HUES48 (cell line): ENCODE measurements at regions not wholly inside any gene's neighbourhood (a gene's known extent, or its start where the extent isn't known, plus 50 kb on each side); places are given as distances from the start of the nearest gene placed in this dataset.

Source experiments
- H3K27ac ChIP-seq: one replicate; pipeline ENCODE4 v1.7.0; 2013; ENCODE audit warnings: low read depth, low read length, inconsistent platforms
- H3K27me3 ChIP-seq: 2 replicates; pipeline ENCODE4 v1.6.1; 2013; ENCODE audit warnings: mild to moderate bottlenecking, low read length; ENCODE audit not compliant: control insufficient read depth, insufficient read depth
- H3K36me3 ChIP-seq: 2 replicates; pipeline ENCODE4 v1.6.1; 2013; ENCODE audit warnings: low read length; ENCODE audit not compliant: control insufficient read depth, insufficient read depth
- H3K4me1 ChIP-seq: 2 replicates; pipeline ENCODE4 v1.6.1; 2013; ENCODE audit warnings: mild to moderate bottlenecking, low read length; ENCODE audit not compliant: control insufficient read depth, insufficient read depth
- H3K4me3 ChIP-seq: 2 replicates; pipeline ENCODE4 v1.5.1; 2013; ENCODE audit warnings: mild to moderate bottlenecking, low read depth, low read length
- H3K9ac ChIP-seq: 2 replicates; pipeline ENCODE4 v1.6.1; 2013; ENCODE audit warnings: mild to moderate bottlenecking, low read depth, low read length, moderate library complexity
- H3K9me3 ChIP-seq: 2 replicates; pipeline ENCODE4 v1.6.1; 2013; ENCODE audit warnings: low read length; ENCODE audit not compliant: control insufficient read depth, insufficient read depth

DNA sequence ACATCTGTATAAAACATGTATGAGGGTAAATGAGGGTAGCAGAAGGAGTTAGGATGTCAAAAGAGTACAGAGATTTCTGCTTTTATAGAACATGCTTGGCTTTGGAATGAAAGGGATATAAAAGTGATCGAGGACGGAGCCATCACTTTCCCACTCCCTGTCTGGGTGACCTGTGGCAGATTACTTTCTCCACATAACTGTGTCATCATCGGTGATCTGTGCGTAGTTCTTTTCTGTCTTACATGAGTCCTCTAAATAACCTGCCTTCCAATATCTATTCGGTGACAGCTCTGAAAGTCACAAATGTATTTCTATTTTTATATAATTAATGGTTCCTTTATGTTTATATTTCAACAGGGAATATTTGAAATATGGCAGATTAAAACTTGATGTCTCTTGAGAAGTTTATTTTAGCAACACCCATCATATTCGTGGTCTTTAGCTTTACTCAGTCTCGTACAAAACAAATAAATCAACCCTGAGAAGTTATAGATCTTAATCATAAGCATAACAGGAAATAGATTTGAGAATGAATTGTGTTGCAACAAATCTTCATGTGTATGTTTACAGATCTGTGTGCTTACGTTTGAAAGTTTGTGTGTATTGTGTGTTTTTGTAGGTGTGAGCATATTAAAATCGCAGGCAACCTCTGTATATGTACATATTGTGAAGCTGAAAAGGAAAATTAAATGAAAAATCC is 1094.3 kb downstream of the EFNB2 start:
- Histone ChIP-seq H3K9me3 (no peaks in the 10 kb centered on the region), H3K4me3 (no peak overlapping the region), H3K9ac (no peak overlapping the region), H3K36me3 (no peaks in the 10 kb centered on the region), H3K27me3 (no peaks in the 10 kb centered on the region), H3K27ac (no peak overlapping the region), H3K4me1 (peaks cover 7% of the 10 kb centered on the region; the same call in 1 of the 2 replicates)

DNA sequence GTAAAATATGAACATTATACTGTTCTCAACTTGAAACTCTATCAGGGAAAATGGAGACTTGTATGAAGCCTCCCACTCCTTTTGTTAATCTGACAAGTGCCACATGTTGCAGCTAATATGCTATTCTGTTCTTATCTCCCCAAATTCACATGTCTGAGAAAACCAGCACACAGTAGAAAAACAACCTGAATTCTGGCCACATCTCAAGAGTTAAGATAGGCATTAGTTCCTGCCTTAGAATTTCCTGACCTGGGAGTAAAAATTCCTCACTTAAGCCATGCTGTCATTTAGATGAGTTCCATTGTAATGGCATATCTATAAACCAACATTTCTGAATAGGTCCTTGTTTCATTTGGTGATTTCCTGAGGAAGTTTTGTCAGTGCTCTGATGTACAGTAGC is 1098.5 kb downstream of the EFNB2 start:
- Histone ChIP-seq H3K9ac (no peak overlapping the region), H3K9me3 (no peaks in the 10 kb centered on the region), H3K27me3 (no peaks in the 10 kb centered on the region), H3K4me1 (peaks cover 7% of the 10 kb centered on the region; the same call in 1 of the 2 replicates), H3K27ac (no peak overlapping the region), H3K4me3 (no peak overlapping the region), H3K36me3 (no peaks in the 10 kb centered on the region)

DNA sequence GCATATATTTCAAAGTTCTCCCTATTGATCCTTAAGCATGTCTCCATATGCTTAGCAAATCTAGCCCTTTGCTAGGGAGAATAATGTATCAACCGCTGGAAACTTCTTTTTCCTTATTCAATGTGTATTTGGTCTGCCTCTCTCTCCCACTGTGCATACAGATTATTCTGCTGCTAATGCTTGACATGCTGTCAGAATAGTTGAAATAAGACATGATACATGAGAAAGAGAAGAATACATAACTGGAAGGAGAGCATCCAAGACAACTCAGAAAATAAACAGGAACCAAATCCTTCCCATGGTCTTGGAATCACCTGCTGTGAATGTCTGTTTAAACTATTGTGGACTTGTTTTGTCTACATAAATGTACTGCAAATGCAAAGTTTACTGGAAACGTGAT is 1103.0 kb downstream of the EFNB2 start:
- H3K4me3 ChIP-seq: no peak overlapping the region
- H3K27me3 ChIP-seq: no peaks in the 10 kb centered on the region
- no peak overlapping the region for H3K27ac ChIP-seq
- H3K9me3 ChIP-seq: no peaks in the 10 kb centered on the region
- no peaks in the 10 kb centered on the region for H3K36me3 ChIP-seq
- no peak overlapping the region for H3K9ac ChIP-seq
- peaks cover 7% of the 10 kb centered on the region; the same call in 1 of the 2 replicates for H3K4me1 ChIP-seq

DNA sequence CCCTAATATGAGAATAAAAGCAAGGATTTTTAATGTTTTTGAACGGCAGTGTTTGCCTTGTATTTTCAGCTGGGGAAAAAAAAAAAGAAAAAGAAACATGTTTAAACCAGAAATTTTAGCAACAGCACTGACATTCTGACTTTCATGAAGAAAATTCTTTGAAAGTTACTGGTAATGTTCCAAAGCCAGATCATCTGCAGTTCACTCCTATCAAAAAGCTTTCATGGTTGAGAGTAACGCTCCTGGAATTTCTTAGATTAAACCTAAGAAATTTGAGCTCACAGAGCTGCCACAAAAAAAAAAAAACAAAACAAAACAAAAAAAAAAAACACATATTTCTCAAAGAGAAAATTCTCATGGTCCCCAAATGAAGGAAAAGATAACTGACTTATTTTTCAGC is 1106.7 kb downstream of the EFNB2 start:
- Histone ChIP-seq H3K4me3 (no peak overlapping the region), H3K27ac (no peak overlapping the region), H3K9me3 (no peaks in the 10 kb centered on the region), H3K9ac (no peak overlapping the region), H3K27me3 (no peaks in the 10 kb centered on the region), H3K4me1 (no peaks in the 10 kb centered on the region), H3K36me3 (no peaks in the 10 kb centered on the region)

DNA sequence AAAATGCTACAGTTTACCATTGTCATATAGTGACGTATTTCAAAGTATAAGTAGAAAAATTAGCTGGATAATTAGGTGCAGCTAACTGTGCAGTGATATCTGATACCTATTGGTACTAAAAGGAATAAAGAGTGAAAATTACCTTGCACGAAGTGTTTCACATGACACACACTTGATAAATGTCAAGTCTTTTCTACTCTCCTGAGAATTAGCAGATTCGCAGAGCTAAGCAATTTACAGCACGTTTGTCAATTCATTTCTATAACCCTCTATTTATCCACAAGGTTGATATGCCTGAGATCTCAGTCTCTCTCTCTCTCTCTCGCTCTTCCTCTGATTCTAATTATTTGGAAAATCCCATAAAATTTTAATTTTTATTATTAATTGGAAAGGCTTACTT is 1109.0 kb downstream of the EFNB2 start:
- no peaks in the 10 kb centered on the region for H3K27me3 ChIP-seq
- no peak overlapping the region for H3K4me3 ChIP-seq
- H3K4me1 ChIP-seq: no peaks in the 10 kb centered on the region; the same call in 1 of the 2 replicates
- no peaks in the 10 kb centered on the region for H3K9me3 ChIP-seq
- no peaks in the 10 kb centered on the region for H3K36me3 ChIP-seq
- no peak overlapping the region for H3K27ac ChIP-seq
- no peak overlapping the region for H3K9ac ChIP-seq

DNA sequence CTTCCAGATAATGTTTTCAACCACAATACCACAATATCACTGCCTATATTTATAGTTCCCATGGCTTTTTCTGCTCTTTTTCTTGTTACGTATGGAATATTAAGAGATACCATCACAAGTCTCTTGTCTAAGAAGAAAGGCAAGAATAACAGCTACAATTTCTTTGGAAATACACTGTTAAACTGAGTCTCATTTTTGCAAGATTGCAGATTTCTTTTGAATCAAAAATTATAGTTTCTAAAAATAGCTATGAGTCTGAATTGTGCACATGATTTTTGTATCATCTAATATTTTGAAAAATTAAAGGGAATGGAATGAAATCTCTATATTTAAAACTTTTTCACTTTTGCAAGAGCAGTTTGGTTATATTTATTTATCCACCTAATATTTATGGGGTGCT is 1120.8 kb downstream of the EFNB2 start:
- Histone ChIP-seq H3K9me3 (no peaks in the 10 kb centered on the region), H3K27ac (no peak overlapping the region), H3K9ac (no peak overlapping the region), H3K4me3 (no peak overlapping the region), H3K36me3 (no peaks in the 10 kb centered on the region), H3K4me1 (no peaks in the 10 kb centered on the region), H3K27me3 (no peaks in the 10 kb centered on the region)

DNA sequence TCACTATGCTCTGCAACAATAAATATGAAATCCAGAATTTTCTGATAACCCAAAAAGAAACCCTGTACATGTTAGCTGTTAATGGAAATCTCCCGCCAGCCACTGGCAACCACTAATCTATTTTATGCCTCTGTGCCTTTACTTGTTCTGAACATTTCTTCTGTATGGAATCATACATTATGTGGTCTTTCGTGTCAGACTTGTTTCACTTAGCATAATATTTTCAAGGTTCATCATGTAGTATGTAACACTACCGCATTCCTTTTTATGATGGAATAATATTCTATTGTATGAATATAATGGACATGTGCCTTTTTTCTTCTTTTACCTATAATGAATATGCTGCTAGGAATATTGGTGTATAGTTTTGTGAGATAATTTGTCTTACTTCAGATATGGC is 1123.3 kb downstream of the EFNB2 start:
- Histone ChIP-seq H3K9ac (no peak overlapping the region), H3K27ac (no peak overlapping the region), H3K9me3 (no peaks in the 10 kb centered on the region), H3K27me3 (no peaks in the 10 kb centered on the region), H3K36me3 (no peaks in the 10 kb centered on the region), H3K4me3 (no peak overlapping the region), H3K4me1 (no peaks in the 10 kb centered on the region)

DNA sequence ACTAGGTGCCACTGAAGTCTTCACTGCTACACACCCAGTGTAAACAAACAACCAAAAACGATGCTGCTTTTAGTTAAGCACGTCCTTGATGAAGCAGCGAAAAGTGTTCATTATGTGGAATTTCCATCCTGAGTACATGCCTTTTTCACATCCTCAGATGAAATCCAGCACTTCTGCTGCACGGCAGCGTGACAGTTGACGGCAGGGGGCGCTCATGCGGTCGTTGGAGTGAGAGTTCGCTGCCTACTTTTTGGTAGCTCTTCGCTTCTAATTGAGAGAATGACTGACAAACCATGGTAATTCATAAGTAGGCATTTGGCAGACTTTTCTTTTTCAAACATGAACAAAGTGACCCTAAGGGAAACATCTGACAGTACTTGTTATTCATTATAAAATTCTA is 1124.9 kb downstream of the EFNB2 start:
- Histone ChIP-seq H3K4me1 (no peaks in the 10 kb centered on the region), H3K9ac (no peak overlapping the region), H3K9me3 (no peaks in the 10 kb centered on the region), H3K4me3 (no peak overlapping the region), H3K36me3 (no peaks in the 10 kb centered on the region), H3K27ac (no peak overlapping the region), H3K27me3 (no peaks in the 10 kb centered on the region)

DNA sequence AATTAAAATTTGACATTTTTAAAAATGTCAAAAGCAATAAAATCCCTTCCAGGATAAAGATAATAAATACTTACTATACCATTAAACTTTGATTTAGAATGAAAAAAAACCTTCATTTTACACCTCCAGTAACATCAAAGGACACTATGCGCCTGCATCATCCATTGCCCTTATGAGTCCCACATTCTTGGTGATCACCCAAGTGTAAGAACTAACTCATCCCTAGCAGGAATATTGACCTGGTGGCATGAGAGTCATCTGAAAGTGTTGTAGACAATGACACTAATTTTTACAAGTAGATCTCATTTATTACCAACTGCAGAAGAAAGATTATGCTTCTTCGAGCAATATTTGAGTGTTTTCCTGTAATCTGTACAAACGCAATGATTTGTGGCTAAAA is 1128.9 kb downstream of the EFNB2 start:
- no peaks in the 10 kb centered on the region for H3K36me3 ChIP-seq
- no peaks in the 10 kb centered on the region for H3K27me3 ChIP-seq
- H3K9me3 ChIP-seq: no peaks in the 10 kb centered on the region

DNA sequence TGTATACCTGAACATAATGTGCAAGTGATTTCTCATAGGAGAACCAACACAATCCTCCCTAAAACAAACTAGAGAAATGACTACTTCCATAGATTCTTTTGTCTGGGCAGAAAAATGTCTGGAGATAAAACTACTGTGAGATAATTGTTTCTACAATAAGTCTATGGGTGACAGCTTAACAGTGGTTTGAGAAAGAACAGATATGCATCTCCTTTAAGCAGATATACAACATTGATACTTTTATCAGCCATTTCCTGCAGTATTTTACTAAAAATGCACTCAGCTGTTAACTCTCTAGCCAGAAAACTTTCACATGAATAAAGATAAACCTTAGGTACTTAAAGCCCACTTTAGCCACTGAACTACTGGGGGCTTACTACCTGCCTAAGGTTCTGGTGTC is 1132.4 kb downstream of the EFNB2 start:
- Histone ChIP-seq H3K4me3 (no peak overlapping the region), H3K9me3 (no peaks in the 10 kb centered on the region), H3K4me1 (no peaks in the 10 kb centered on the region), H3K9ac (no peak overlapping the region), H3K36me3 (no peaks in the 10 kb centered on the region), H3K27me3 (no peaks in the 10 kb centered on the region), H3K27ac (no peak overlapping the region)

More for the DNA sequence above, 1128.9 kb downstream of the EFNB2 start:
- Histone ChIP-seq H3K27ac (no peak overlapping the region), H3K9ac (no peak overlapping the region), H3K4me1 (no peaks in the 10 kb centered on the region), H3K4me3 (no peak overlapping the region)

DNA sequence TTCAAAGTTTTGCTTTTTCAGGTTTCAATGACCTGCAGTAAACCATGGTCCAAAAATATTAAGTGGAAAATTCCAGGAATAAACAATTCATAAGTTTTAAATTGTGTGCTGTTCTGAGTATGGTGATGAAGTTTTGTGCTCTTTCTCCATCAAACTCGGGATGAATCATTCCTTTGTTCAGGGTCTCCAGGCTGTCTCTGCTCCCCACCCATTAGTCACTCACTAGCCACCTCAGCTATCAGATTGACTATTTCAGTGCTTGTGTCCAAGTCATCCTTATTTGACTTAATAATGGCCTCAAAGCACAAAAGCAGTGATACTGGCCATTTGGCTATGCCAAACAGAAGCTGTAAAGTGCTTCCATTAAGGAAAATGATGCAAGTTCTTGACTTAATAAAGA is 1140.4 kb downstream of the EFNB2 start:
- H3K36me3 ChIP-seq: no peaks in the 10 kb centered on the region
- H3K4me1 ChIP-seq: no peaks in the 10 kb centered on the region
- no peak overlapping the region for H3K27ac ChIP-seq
- H3K4me3 ChIP-seq: no peak overlapping the region
- H3K9ac ChIP-seq: no peak overlapping the region
- no peaks in the 10 kb centered on the region for H3K9me3 ChIP-seq
- H3K27me3 ChIP-seq: no peaks in the 10 kb centered on the region
